GM19239 (cell line): ENCODE measurements at regions not wholly inside any gene's neighbourhood (a gene's known extent, or its start where the extent isn't known, plus 50 kb on each side); places are given as distances from the start of the nearest gene placed in this dataset.

Source experiments
- DNase-seq: peaks from one replicate; pipeline ENCODE4 v3.0.0; 2011; ENCODE audit warnings: low spot score; ENCODE audit not compliant: insufficient read length
- FAIRE-seq: peaks from 2 replicates; lab custom pipeline; 2011; peaks lifted over from hg19 to GRCh38; lab: Jason Lieb, UNC

DNA sequence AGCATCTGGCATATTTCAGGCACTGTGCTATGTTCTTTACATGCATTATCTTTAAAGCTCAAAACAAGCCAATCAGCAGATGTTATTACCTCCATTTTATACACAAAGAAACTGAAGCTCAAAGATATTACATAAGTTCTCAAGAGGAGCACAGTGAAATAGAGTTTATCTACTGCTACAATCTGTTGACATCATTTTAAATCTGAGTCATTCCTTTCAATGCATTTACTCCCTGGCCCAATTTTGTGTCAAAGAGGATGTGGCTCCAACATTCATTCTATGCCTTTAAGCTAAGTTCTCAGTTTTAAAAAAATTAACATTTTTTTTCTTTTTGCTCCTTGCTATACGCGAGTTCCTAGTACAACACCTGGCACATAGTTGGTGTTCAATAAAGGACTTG, 486.3 kb upstream of the ZNF462 start:
- no peak for FAIRE-seq
- no peak for DNase-seq

DNA sequence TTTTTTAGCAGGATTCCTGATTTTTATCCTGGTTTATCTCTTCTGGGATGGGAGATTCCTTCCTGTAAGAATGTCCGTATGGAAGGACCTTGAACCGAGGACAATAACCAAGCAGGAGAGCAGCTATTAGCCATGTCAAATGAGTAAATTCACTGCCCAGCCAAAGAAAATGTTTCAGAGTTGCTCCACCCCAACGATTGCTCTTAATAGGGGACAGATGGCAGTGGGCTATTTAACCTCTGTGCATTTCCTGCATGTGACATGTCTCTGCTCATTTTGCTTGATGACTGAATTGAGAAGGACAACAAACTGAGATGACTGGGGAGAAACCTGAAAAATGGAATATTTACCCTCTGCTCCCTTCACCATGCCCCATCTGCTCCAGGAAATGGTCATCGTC, 479.9 kb upstream of the ZNF462 start:
- FAIRE-seq (no peak), DNase-seq (no peak)

DNA sequence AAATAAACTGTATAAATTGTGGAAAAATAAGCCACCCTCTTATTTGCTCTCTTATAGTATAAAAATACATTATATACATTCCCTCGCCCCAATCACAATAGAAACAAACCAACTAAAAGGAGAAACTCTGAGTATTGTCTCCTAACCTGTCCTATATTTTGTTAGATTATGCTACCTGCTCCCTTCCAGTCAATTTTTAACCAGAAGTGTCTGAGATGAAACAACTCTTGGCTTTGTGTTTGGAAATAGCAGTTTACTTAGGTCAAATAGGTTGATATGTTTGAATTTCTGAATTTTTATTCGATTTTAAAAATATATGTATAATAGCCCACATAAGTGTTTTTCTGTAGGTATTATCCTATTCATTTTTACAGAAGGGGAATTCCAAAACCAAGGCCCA, 475.0 kb upstream of the ZNF462 start:
- DNase-seq: no peak
- FAIRE-seq: no peak

DNA sequence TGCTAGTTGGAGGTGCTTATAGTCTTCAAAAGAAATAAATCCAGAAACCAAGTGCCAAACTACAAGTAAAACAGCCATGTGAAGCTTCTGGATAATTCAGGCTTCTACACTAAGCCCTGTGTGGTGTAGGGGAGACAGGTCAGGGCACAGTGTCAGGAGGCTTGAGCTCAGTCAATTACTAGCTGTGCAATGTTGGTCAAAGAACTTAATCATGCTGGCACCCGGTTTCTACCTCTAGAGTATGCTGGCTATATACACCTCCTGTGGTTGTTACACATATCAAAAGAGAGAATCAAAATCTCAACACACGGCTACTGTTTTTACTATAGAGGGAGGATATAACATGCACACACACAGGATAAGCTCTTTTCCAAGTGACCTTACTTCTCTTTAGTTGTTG, 469.7 kb upstream of the ZNF462 start:
- FAIRE-seq (no peak), DNase-seq (no peak)

DNA sequence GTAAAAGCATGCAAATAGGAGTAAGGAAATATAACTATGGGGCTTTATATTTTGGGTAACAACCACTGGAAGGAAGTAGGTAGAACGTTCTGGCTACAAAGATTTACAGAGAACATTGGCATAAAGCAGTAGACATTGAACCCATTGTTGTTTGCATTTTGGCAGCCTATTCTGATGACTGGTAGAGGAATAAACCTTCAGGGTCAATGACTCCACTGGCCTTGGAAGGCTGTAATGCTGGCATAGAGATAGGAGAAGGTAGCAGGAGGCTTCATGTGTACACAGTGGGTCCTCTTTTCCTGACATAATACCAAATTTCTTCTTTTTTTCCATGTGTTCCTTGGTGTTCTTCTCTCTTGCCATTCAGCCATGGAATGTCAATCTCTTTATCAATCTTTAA, 462.8 kb upstream of the ZNF462 start:
- FAIRE-seq: no peak
- no peak for DNase-seq

DNA sequence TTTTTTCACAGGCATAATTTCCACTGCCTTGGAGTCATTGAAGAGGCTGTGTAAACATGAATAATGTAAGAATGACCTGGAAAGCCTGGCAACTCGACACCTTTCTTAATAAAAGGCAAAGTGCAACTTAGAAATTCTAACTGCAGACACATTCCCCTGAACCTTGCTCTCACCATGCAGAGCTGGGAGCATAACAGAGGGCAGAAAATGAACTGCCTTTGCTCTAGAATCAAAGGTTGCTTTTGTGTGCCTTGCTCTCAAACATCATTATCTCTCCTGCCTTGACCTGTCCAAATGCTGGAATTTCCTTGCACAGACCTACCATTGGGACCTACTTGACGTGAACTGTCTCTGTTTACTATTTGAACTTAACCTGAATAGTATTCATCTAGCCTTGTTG, 462.0 kb upstream of the ZNF462 start:
- FAIRE-seq (no peak), DNase-seq (no peak)

DNA sequence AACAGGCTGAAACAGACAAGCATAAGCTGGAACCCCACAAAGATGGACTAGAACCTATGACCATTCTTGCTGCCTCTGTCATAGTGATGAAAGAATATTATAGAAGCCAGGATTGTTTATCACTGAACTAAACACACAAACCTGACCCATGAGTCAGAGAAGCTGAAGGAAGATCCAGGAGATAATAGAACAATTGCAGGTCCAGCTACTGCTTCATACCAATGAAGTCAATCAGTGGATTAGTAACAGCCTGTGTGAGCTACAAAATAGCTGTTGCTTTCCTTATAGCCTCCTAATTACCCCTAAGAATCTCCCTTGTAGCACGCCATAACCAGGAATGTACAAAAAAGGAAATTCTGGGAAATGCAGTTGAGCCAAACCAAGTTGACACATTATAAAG, 459.9 kb upstream of the ZNF462 start:
- FAIRE-seq (no peak), DNase-seq (no peak)

DNA sequence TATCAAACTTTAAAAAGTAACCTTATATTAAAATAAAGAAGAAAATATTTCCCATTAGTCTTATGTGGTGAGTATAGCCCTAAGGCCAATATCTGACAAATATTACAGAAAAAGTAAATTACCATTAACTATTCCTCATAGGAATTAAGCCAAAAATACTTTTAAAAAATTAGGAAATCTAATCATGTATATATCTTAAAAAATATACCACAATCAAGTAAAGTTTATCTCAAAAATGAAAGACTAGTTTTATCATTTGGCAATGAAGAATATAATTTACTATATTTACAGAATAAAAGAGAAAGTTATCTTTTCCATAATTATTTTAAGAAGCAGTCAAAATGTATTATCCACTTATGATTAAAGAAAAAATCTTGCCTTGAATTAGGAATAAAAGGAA, 458.8 kb upstream of the ZNF462 start:
- no peak for FAIRE-seq
- no peak for DNase-seq

DNA sequence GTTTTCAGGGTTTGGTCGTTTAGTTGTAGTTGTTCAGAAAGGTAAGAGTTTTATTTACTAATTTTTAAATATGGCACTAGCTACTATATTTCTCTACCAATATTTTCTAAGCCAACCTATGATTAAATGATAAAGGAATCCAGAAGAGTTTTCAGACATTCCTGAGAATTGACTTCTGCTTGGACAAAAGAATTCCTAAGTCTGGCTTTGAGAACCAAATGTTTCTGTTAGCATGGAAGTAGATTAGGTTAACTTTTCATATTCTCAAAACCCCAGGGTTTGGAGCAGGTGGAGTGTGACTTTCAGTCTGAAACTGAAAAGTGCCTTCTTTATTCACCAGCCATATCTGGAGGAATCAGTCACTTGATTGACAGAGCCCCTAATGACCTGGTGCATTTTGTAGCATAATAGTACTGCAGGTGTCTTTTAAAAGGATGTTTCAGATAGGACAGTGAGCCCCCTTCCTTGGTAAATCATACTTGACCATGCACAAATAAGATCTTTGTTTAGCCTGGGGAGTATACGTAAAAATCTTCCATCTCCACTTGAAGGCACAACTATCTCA, 457.0 kb upstream of the ZNF462 start:
- DNase-seq: no peak
- no peak for FAIRE-seq

DNA sequence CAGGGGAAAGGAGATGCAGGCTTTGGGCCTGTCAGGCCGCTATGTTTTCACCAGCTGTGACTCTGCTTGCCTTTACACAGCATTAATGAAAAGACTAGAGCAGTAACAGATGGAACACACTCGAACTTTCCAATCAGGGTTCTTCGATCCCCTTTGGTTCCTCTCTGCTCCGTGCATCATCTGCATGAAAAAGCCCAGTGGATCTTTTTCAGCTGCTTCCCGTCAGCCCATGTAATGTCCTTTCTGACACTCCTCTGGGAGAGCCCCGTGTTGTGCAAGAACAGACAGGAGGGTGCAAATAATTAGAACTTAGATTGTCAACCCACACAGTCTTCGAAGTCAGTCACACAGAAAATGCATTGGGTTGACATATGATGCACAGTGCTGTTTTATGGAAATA, 448.9 kb upstream of the ZNF462 start:
- no peak for DNase-seq
- FAIRE-seq: no peak

DNA sequence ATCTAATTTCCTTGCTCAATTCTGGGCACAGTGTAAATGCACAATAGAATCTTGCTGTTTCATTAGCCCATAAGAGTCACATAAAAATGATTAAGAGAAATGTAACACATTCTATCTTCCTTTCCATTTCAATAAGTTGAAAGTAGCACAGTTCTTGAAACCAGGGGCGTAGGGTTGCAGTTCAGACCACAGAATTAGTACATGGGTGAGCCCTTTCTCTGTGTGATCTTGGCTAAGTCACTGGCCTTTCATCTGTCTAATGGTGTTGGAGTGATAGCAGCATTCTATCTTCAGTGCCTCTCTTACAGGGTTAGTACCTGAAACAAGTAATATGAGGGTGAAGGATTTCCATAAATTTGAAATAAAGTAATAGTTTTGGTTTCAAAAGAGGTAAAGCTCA, 445.3 kb upstream of the ZNF462 start:
- DNase-seq: no peak
- no peak for FAIRE-seq

DNA sequence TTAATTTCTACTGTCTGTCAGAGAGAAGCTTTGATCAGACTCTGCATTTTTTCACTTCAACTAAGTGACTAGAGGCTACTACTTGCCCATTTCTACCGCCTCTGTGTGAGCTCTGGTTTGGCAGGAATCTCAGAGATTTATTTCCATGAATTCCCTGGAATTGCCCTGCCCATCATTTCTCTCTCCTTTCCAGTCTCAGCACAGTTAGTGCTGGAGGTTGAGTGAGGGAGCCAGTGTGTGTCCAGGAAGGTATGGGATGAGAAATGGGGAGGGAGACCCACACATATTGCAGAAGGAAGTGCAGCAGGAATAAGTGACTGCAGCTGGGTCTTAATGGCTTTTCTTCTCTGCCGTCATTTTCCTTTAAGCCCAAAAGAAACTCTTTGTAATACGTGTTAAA, 443.1 kb upstream of the ZNF462 start:
- FAIRE-seq (no peak), DNase-seq (no peak)

DNA sequence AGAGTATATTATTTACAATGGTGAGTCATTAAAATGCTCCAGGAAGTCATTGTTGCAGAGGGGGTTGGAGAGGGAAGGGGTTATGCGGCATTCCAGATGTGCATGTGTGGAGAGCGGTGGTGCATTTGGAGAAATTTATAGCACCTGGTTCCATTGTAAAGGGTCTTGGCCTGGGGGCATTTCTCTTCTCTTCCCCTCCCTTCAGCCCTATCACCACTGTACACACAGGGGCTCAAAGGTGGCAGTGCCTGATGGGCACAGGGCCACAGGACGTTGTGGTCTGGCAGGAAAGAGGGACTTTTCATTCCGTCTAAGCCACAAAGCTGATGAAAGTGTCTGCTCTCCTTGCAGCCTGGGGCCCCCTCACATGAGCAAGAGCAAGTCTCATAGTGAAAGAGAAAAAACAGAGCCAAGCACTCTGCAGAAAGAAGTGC, 442.4 kb upstream of the ZNF462 start:
- DNase-seq (peak; percentile 2), FAIRE-seq (no peak)

DNA sequence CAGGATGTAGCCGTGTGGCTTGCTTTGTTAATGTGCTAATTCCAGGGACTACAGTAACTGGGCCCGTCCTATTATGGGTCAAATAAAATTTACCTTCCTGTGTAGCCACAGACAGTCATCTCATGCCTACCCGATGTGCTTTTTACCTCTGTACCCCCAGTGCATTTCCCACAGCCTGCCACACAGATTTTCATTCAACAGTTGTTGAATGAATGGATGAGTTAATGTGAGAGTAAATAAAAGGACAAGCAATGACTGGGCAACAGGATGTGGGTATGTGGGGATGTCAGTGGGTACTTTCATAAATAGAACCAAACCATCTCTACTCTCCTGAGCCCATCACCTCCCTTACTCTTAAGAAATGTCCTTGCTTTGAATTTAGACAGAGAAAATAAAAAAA, 441.2 kb upstream of the ZNF462 start:
- no peak for FAIRE-seq
- no peak for DNase-seq

DNA sequence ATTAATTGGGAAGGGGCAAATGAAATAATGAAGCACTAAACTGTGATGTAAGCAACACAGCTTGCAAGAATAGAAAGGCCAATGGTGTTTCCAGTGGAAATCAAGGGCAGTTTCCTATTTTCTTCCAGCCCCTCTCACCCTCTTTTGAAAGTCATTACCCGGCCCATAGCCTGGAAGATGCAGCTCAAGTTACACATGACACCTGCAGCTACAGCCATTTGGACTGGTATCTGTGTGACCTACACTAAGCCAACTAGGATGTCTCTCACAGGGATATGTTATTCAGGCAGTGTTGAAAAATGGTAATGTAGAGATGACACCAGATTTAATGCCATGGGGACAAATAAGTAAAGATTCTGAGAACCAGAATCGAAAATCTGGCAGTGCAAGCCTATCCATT, 439.4 kb upstream of the ZNF462 start:
- no peak for DNase-seq
- FAIRE-seq: no peak

DNA sequence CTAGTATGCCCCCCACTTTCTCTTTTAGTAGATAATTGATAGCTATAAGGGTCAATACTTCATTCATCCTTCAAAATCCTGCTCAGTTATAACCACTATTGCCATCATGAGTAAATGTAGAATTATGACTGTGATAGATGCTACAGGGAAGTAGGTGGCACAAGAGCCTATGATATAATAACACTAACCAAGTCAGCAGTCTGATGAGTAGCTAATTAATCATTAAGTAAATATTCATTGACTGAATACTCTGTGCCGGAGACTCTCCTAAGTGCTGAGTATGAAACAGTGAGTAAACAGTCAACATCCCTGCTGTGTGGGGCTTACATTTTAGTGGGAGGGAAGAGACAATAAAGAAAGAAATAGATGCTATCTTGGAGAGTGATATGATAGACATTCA, 430.3 kb upstream of the ZNF462 start:
- no peak for DNase-seq
- FAIRE-seq: no peak

DNA sequence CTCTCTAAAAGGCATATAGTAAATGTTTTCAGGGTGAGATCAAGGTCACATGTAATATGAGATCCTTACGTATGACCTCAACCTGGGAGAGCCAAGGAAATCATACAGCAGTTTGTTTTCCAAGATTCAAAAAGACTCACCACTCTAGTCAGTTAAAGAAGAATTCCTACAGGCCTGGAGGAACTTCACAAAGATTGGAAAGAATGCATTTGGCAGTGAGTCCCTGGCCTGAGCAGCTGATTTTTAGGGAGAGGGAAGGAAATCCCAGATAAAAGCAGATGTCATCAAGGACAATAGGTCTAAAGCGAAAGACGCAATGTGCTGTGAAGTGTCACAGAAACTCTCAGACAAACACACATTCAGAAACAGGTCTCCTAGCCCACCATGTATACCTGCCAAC, 424.0 kb upstream of the ZNF462 start:
- no peak for DNase-seq
- FAIRE-seq: no peak

DNA sequence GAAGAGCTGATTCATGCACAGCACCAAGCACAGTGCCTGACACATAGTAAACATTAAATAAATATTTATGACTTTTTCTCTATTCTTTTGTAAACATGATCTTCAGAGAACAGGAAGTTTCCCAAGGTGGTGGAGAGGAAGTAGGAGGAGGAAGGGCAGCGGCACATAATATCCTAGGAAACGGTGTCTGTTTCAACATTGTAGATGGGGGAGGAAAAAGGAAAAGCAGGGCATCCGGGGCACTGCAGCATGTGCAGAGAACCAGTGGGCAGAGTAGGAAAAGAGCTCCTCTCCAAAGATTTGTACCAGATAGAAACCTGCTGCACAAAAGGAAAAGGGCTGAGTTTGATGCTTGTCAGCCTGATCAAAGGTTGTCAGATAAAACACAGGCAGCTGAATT, 421.7 kb upstream of the ZNF462 start:
- DNase-seq (no peak), FAIRE-seq (no peak)

DNA sequence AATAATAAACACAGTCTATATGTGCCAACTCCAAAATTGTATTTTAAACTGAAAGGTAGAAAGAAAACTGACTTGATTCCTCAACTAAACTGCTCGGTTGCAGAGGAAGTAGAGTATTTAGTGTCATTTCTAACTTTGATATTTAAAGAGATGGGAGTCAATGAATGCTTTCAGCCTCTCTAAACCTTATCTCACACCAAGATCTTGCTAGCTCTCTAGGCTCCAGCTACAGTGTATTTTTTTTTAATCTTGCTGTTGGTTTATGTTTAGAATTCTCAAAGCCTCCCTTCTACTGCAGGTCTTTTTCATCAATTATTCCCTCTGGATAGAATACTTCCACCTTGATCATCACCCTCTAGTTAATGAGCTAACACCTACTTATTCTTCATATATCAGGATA, 419.4 kb upstream of the ZNF462 start:
- DNase-seq (no peak), FAIRE-seq (no peak)

DNA sequence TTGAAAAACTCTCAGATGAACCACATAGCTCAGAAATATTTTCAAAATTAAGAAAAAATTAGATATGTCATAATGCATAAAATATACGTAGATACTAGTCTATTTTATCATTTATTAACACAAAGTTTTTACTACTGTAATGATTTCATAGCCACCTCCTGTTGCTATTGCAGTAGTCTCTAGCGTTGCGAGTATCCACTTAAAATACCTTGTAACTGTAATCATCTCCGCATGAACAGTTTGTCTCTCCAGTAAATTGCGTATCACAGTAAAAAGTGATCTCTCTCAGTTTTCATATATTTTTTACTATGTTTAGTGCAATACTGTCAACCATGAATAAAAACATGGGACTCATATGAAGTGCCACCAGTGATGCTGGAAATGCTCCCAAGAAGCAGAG, 417.9 kb upstream of the ZNF462 start:
- no peak for FAIRE-seq
- DNase-seq: no peak

DNA sequence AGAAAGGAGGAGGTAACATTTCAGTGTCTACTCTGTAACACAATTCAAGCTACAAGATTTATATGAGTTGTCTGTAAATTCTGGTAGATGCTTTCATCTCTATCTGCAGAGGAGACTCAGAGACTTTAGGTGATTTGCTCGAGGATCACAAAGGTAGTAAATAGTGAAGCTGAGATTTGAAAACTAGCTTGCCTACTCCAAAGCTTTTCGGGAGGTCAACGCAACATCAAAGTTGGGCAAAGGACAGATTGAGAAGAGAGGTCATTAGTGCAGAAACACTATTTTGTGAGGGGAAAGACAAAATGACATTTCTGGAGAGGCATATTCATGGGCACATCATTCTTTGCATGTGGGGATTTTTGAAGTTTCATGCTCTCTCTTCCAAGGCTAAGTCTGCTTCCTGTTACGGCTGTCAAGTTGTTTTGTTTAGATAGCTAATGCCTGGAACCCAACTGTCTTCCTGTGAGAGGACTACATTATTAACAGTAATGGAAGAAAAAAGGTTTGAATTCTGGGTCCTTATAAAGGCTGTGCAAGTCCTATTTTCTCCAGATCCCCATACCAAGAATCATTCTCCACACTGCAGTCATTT, 413.5 kb upstream of the ZNF462 start:
- FAIRE-seq (no peak), DNase-seq (no peak)

DNA sequence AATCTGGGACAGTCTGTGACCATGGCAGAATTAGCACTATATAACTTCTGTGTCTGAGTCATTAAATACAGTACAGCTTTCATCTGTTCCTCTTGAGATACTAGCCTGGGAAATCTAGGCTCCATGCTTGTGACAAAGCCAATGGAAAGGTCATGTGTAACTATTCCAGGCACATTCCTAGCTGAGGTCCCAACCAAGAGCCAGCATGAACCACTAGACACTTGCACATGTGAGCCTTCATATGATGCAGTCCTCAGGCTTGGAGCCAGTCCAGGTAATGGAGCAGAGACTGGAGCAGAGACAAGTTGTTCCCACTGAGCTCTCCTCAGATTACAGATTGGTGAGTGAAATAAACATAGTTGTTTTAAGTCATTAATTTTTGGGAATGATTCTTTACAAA, 412.4 kb upstream of the ZNF462 start:
- no peak for DNase-seq
- FAIRE-seq: no peak

DNA sequence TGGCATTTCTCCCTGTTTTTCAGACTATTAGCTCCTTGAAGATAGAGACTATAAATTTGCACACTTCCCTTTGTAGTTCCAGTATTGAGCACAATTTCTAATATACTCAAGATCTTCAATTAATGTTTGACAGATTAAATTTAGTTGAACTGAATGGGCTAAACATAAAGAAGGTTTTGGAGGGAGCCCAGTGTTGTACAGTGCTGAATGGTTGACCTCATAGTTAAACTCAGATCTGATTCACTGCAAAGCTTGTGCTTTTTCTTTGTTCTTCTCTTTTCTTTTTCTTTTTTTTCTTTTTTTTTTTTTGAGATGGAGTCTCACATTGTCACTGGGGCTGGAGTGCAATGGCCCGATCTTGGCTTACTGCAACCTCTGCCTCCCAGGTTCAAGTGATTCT, 411.7 kb upstream of the ZNF462 start:
- DNase-seq (no peak), FAIRE-seq (no peak)
